ENCODE measurements at regions not wholly inside any gene's neighbourhood (a gene's known extent, or its start where the extent isn't known, plus 50 kb on each side); places are given as distances from the start of the nearest gene placed in this dataset.

- no peak overlapping the region for H2AFZ ChIP-seq (ENCODE audit: low read depth, low read length, severe bottlenecking)
- no peak overlapping the region for H3K4me2 ChIP-seq (ENCODE audit: low read depth, low read length, poor library complexity, severe bottlenecking)
- no peak overlapping the region for H3K9ac ChIP-seq (ENCODE audit: low read length)
- no peak for TF ChIP-seq CTCF (IDR thresholded peaks at IDR 0.05; ENCODE audit: insufficient read depth, low read length, poor library complexity, severe bottlenecking)
- TF ChIP-seq EZH2phosphoT487 (conservative IDR thresholded peaks at IDR 0.05; ENCODE audit: low read length): no peak
- no peak overlapping the region for H3K4me3 ChIP-seq (ENCODE audit: insufficient read depth, low read length, poor library complexity, severe bottlenecking)
- no peaks in the 10 kb centered on the region for H3F3A ChIP-seq (ENCODE audit: insufficient read depth)
- no peaks in the 10 kb centered on the region for H3K27me3 ChIP-seq (ENCODE audit: low read length)
- no peak overlapping the region for H3K27ac ChIP-seq (ENCODE audit: low read depth, low read length)
- H3K9me2 ChIP-seq (replicated peaks; ENCODE audit: insufficient read depth, low read length): no peaks in the 10 kb centered on the region
- H4K20me1 ChIP-seq (ENCODE audit: low read depth, low read length): no peaks in the 10 kb centered on the region
- H3K79me2 ChIP-seq (ENCODE audit: insufficient read depth, low read length): no peaks in the 10 kb centered on the region
- H3K36me3 ChIP-seq (ENCODE audit: low read length): no peaks in the 10 kb centered on the region
- H3K9me3 ChIP-seq (ENCODE audit: insufficient read depth, low read length): no peaks in the 10 kb centered on the region
Measured at GRCh38 chr6:18785810-18786490, 398.8 kb downstream of the RNF144B start.

- no peaks in the 10 kb centered on the region for H3K9me3 ChIP-seq (ENCODE audit: insufficient read depth, low read length)
- no peak overlapping the region for H3K4me2 ChIP-seq (ENCODE audit: low read depth, low read length, poor library complexity, severe bottlenecking)
- no peaks in the 10 kb centered on the region for H3F3A ChIP-seq (ENCODE audit: insufficient read depth)
- H3K27ac ChIP-seq (ENCODE audit: low read depth, low read length): no peak overlapping the region
- no peak for TF ChIP-seq CTCF (IDR thresholded peaks at IDR 0.05; ENCODE audit: insufficient read depth, low read length, poor library complexity, severe bottlenecking)
- TF ChIP-seq EZH2phosphoT487 (conservative IDR thresholded peaks at IDR 0.05; ENCODE audit: low read length): no peak
- no peaks in the 10 kb centered on the region for H3K79me2 ChIP-seq (ENCODE audit: insufficient read depth, low read length)
- no peaks in the 10 kb centered on the region for H3K36me3 ChIP-seq (ENCODE audit: low read length)
- H3K4me3 ChIP-seq (ENCODE audit: insufficient read depth, low read length, poor library complexity, severe bottlenecking): no peak overlapping the region
- H3K9me2 ChIP-seq (replicated peaks; ENCODE audit: insufficient read depth, low read length): no peaks in the 10 kb centered on the region
- no peak overlapping the region for H3K9ac ChIP-seq (ENCODE audit: low read length)
- no peaks in the 10 kb centered on the region for H3K27me3 ChIP-seq (ENCODE audit: low read length)
- no peak overlapping the region for H2AFZ ChIP-seq (ENCODE audit: low read depth, low read length, severe bottlenecking)
- H4K20me1 ChIP-seq (ENCODE audit: low read depth, low read length): no peaks in the 10 kb centered on the region
Measured at GRCh38 chr6:18792866-18793265, 405.7 kb downstream of the RNF144B start.

DNA sequence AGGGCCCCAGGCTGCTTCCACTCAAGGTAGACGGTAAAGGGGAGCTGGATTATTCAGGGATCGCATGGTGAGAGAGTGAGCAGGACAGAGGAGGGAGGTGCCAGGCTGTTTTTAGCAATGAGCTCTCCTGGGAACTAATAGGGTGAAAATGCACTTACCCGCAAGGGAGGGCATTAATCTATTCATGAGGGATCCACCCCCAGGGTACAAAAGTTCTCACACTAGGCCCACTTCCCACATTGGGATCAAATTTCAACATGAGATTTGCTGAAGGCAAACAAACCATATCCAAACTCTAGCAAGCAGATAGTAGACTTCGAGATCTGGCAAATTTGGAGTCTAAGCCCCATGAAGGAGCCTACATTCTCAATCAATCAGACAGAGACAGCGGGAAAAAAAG is 408.6 kb downstream of the RNF144B start:
- no peaks in the 10 kb centered on the region for H3K9me2 ChIP-seq (replicated peaks; ENCODE audit: insufficient read depth, low read length)
- H3K79me2 ChIP-seq (ENCODE audit: insufficient read depth, low read length): no peaks in the 10 kb centered on the region
- H3K9ac ChIP-seq (ENCODE audit: low read length): no peak overlapping the region
- no peak overlapping the region for H2AFZ ChIP-seq (ENCODE audit: low read depth, low read length, severe bottlenecking)
- H3F3A ChIP-seq (ENCODE audit: insufficient read depth): no peaks in the 10 kb centered on the region
- no peaks in the 10 kb centered on the region for H4K20me1 ChIP-seq (ENCODE audit: low read depth, low read length)
- no peak overlapping the region for H3K4me3 ChIP-seq (ENCODE audit: insufficient read depth, low read length, poor library complexity, severe bottlenecking)
- TF ChIP-seq EZH2phosphoT487 (conservative IDR thresholded peaks at IDR 0.05; ENCODE audit: low read length) (no peak), CTCF (IDR thresholded peaks at IDR 0.05; ENCODE audit: insufficient read depth, low read length, poor library complexity, severe bottlenecking) (no peak)
- no peak overlapping the region for H3K27ac ChIP-seq (ENCODE audit: low read depth, low read length)
- no peaks in the 10 kb centered on the region for H3K36me3 ChIP-seq (ENCODE audit: low read length)
- no peaks in the 10 kb centered on the region for H3K27me3 ChIP-seq (ENCODE audit: low read length)
- no peaks in the 10 kb centered on the region for H3K9me3 ChIP-seq (ENCODE audit: insufficient read depth, low read length)
- no peak overlapping the region for H3K4me2 ChIP-seq (ENCODE audit: low read depth, low read length, poor library complexity, severe bottlenecking)
